Loucy (cell line): ENCODE measurements at regions not wholly inside any gene's neighbourhood (a gene's known extent, or its start where the extent isn't known, plus 50 kb on each side); places are given as distances from the start of the nearest gene placed in this dataset.

Experiments used
- EZH2phosphoT487 ChIP-seq: fragments of 200-600 bp; IDR thresholded peaks from 2 replicates; pipeline ENCODE4 v1.6.1; 2018; ENCODE audit warnings: antibody characterized with exemption, mild to moderate bottlenecking, moderate library complexity, borderline replicate concordance
- TF ChIP-seq, protein P1 (sequence below): fragments of 200-600 bp; sonication (generic); conservative IDR thresholded peaks from 2 replicates; pipeline ENCODE4 v1.5.1; 2014; ENCODE audit warnings: mild to moderate bottlenecking, antibody characterized with exemption, low read length

DNA sequence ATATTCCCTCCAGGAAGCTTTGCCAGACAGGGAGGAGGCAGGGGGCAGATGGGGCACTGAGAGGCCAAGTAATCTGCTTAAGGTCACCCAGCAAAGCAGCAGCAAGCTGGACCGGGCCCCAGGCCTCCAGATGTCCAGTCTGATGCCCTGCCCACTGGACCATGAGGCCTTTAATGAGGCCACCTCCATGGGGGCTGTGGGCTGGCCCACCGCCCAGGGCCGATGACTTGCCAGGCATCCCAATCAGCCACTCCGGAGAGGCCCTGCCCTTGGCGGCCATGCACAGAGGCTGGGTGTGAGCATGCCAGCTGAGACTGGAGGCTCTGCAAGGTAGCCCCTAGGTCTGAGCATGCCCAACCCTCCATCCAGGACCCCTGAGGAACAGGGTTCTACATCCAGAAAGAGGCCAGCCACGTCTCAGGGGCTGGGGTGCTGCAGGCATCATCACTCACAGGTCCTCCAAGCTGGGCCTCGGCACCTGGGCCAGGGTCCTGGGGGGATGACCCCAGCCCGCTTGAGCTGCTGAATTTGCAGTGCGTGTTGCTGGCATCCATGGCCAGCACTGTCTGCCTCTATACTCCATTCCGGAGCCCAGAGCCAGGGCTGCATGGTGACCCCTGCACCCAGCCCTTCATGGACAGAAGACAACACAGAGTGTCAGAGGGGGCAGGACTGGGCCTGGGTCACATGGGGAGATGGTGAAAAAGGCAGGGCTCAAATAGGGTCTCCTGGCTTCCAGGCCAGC is 164.2 kb downstream of the INHBB start:
- TF ChIP-seq EZH2phosphoT487 = no peak
- TF ChIP-seq, protein P1, sequence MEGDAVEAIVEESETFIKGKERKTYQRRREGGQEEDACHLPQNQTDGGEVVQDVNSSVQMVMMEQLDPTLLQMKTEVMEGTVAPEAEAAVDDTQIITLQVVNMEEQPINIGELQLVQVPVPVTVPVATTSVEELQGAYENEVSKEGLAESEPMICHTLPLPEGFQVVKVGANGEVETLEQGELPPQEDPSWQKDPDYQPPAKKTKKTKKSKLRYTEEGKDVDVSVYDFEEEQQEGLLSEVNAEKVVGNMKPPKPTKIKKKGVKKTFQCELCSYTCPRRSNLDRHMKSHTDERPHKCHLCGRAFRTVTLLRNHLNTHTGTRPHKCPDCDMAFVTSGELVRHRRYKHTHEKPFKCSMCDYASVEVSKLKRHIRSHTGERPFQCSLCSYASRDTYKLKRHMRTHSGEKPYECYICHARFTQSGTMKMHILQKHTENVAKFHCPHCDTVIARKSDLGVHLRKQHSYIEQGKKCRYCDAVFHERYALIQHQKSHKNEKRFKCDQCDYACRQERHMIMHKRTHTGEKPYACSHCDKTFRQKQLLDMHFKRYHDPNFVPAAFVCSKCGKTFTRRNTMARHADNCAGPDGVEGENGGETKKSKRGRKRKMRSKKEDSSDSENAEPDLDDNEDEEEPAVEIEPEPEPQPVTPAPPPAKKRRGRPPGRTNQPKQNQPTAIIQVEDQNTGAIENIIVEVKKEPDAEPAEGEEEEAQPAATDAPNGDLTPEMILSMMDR = no peak
